NOMO-1 treated with dmso at 0.1 percent for 144 hours (cell line): ENCODE measurements at regions not wholly inside any gene's neighbourhood (a gene's known extent, or its start where the extent isn't known, plus 50 kb on each side); places are given as distances from the start of the nearest gene placed in this dataset.
A peak's percentile ranks its signal among the peaks of the same experiment; 100 is the strongest.
"Not testable (repeated sequence)": the region's sequence is repeated elsewhere in the genome, so short reads cannot be mapped to it uniquely, and the experiment has no call there.

ENCODE experiments used
- DNase-seq: peaks from one replicate; lab custom pipeline; 2025; ENCODE audit not compliant: unreplicated experiment; lab: John Stamatoyannopoulos, UW

DNA sequence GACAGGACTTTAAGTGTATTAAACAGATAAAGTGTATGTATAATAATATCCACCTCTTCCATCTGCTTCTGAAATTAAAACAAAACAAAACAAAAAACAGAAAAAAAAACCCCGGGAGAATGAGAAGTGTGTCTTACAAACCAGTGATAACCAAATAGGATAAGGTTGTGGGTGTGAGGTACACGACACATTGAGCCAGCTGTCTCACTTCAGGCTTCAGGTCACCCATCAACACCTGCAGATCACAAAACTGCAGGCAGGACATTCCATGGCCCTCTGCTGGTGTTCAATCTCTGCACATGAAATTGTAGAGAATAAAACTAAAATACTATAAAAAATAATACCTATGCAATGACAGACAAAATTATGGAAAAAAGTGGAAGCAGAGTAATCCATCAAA is 339.9 kb downstream of the SFMBT2 start:
- no peak for DNase-seq

- no peak for DNase-seq
These were observed 341.1 kb downstream of the SFMBT2 start for GRCh38 chr10:7069706-7070105.

GRCh38 chr10:7056216-7056615 is 354.6 kb downstream of the SFMBT2 start:
- no peak for DNase-seq

DNA sequence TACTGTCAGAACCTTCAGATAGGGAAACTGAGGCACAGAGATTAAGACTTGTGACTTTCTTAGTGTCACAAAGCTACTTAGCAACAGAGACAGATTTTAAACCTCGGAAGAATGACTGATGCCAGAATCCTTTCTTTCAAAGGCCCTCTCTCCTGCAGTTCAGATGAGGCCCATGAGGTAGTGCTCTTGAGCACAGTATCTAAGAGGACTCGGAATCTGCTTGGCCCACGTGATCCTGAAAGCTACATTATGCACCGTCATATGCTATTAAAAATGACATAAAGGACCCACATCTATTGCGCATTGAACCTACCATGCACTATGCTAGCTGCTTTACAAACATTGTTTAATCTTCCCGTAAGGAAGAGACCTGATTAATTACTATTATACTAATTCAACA is 355.9 kb downstream of the SFMBT2 start:
- DNase-seq = no peak

DNA sequence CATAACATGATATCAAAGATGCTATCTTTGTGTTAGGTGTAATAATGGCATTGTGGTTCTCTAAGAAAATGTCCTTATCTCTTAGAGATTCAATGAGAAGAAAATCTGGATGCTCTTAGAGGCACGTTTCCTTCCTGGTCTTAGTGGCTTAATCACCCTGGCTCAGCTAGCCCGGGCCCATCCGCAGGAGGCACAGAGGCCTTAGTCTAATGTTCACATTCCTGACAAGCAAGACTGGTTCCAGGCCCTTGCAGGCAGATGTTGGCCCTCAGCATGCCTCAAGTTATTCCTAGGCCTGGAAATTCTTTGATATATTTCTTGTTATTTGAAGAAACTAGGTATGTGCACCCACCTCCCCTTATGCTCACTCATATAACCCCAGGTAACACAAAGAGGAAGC is 357.6 kb downstream of the SFMBT2 start:
- no peak for DNase-seq

DNA sequence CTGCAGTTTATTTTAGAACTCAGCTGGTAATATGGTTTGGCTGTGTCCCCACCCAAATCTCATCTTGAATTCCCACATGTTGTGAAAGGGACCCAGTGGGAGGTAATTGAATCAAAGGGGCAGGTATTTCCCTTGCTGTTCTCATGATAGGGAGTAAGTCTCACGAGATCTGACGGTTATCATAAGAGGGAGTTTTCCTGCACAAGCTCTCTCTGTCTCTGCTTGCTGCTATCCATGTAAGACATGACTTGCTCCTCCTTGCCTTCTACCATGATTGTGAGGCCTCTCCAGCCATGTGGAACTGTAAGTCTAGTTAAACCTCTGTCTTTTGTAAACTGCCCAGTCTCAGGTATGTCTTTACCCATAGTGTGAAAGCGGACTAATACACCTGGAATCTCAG is 360.8 kb downstream of the SFMBT2 start:
- DNase-seq = not testable (repeated sequence)

DNA sequence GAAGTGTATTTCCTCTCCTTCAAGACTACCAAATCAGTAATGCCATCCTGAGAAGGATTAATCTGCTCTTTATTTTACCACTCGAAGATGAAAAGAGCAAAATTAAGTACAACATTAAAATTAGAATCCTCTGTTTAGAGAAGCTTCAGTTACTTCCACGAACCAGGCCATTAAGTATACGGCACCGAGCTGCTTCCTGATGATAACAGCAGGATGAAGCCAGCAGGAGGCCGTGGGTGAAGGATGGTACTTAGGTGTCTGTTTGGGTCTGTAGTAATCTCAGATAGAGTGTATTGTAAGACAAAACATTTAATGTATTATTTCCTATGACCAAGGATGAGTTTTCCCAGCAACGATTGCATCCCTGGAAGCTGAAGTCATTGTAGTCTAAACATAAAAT is 362.8 kb downstream of the SFMBT2 start:
- no peak for DNase-seq

DNA sequence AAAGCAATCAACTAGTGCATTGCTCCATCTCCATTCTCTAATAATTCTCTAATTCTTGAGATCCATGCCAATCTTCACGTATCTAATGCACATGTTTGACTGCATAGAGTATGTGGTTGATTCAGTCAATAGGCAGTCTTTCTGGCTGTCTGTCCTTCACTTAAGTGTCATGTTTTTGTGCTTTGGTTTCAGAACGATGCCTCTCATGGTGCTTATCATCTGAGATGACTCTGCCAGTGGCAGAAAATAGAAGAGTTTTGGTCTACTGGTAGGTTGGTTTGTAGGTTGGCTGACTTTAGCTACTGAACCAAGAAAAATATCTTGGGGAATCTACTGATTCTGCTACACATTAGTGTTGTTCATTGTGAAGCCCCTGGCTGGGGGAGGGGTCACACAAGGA is 364.2 kb downstream of the SFMBT2 start:
- no peak for DNase-seq

GRCh38 chr10:7045891-7046599 is 364.8 kb downstream of the SFMBT2 start:
- DNase-seq = peak; percentile 99

DNA sequence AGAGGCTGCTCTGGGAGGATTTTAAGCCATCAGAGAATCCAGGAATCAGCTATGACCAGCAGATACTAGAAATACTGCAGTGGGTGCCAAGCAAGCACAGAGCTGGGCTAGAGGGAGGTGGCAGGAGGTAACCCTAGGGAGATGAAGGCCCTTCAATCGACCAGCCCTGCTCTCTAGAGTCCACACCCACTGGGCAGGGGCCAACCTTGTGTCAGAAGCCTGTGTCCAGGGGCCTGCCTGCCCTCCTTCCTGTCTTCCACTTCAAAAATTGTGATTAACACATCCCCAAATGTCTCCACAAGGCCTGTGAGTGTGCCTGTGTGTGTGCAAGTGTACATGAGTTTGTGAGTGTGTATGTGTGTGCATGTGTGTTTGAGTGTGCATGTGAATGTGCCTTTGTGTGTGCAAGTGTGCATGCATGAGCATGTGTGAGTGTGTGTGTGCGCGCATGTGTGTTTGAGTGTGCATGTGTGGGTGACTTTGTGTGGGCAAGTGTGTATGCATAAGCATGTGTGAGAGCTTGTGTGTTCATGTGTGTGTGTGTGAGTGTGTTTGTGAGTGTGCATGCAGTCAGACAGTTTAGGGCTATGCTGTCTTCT is 367.7 kb downstream of the SFMBT2 start:
- no peak for DNase-seq

- no peak for DNase-seq
These were observed 368.3 kb downstream of the SFMBT2 start for GRCh38 chr10:7042419-7043054.

DNA sequence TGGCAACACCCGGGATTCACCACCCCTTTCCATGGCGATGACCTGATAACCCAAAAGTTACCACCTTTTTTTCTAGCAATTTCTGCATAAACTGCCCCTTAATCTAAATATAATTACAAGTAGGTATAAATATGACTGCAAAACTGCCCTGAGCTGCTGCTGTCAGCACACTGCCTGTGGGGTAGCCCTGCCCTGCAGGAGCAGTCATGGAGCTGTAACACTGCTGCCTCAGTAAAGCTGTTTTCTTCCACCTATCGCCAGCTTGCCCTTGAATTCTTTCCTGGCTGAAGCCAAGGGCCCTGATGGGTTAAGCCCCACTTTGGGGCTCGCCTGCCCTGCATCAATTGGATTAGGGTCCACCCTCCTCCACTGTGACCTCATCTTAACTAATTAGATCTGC is 368.8 kb downstream of the SFMBT2 start:
- DNase-seq = no peak

- DNase-seq = no peak
These were observed 370.2 kb downstream of the SFMBT2 start for GRCh38 chr10:7040681-7041080.

DNA sequence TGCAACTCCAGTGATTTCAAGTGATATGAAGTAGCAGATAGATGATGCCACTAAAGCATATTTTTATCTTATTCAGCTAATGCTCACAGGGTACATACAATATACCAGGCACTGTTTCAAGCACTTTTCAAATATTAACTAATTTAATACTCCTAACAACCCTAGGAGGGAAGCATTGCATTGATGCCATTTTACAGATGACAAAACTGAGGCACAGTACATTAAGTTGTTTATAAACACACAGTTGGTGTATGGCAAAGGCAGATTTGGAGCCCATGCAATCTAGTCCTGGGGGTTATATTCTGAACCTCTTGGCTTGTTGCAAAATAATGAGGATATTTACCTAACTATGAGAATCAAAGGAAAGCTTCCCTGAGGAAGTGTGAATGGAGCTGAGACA is 371.0 kb downstream of the SFMBT2 start:
- no peak for DNase-seq

GRCh38 chr10:7038416-7038815 is 372.4 kb downstream of the SFMBT2 start:
- no peak for DNase-seq

GRCh38 chr10:7037434-7037833 is 373.4 kb downstream of the SFMBT2 start:
- not testable (repeated sequence) for DNase-seq

GRCh38 chr10:7036951-7037350 is 373.9 kb downstream of the SFMBT2 start:
- DNase-seq = peak; percentile 2

- no peak for DNase-seq
These were observed 375.6 kb downstream of the SFMBT2 start for GRCh38 chr10:7035126-7035761.

DNA sequence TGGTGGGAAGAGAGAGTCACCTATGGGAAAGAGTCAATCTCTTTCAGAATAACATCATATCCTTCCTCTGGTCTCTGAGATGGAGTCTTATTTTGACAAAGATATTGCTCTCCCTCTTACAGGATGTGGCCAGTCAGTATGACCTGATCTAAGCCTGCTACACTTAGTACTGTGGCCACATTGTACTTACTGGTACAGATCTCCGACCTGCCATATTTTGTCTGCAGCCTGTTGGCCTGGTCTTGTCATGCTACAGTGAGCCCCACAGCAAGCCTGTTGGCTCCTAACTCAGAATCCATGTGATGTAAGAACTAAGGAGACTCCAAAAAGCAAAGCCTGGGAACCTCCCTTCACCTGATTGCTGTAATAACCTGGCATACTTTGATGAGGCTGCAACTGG is 377.8 kb downstream of the SFMBT2 start:
- no peak for DNase-seq

DNA sequence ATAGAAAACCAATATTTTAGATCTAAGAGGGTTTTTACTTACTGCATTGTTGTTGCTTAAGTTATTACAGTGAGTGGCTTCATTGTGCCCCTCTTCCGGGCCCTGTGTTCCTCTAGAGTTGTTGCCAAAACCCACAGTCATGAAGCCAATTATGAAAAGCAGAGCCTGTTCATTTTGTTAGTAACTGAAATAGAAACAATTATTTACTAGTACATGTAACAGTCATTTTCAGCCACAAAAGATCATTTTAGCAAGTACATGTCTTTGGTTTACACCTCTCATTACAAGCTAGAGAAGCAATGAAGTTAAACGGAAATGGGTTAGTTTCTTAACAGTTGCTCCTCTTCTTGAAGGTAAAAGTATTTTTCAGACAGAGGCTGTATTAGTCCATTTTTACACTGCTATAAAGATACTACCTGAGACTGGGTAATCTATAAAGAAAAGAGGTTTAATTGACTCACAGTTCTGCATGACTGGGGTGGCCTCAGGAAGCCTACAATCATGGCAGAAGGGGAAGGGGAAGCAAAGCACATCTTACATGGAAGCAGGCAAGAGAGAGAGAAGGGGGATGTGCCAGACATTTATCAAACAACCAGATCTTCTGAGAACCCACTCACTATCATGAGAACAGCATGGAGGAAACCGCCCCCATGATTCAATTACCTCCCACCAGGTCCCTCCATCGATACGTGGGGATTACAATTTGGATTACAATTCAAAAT is 380.5 kb downstream of the SFMBT2 start:
- DNase-seq = no peak

- no peak for DNase-seq
These were observed 381.2 kb downstream of the SFMBT2 start for GRCh38 chr10:7029672-7030071.
